Esophagus squamous epithelium (tissue), 5 donors: ENCODE measurements at regions not wholly inside any gene's neighbourhood (a gene's known extent, or its start where the extent isn't known, plus 50 kb on each side); places are given as distances from the start of the nearest gene placed in this dataset.

Source experiments
- DNase-seq: peaks from one replicate; lab custom pipeline; 2025; lab: John Stamatoyannopoulos, UW
- H3K27ac ChIP-seq, 4 donors: fragments of 200-600 bp; sonication (generic); one replicate each; pipeline ENCODE4 v1.5.1; 2016 to 2019; ENCODE audit warnings: mild to moderate bottlenecking in 1 of 4
- H3K27me3 ChIP-seq, 4 donors: fragments of 200-600 bp; sonication (generic); 1 replicate in 3 of 4; 2 replicates in 1 of 4; pipeline versions ENCODE4 v1.5.1 to v1.6.0; 2017 to 2021; ENCODE audit warnings: antibody characterized with exemption in 1 of 4
- H3K36me3 ChIP-seq, 3 donors: fragments of 200-600 bp; sonication (generic); one replicate each; pipeline ENCODE4 v1.5.1; 2016 to 2019
- H3K4me1 ChIP-seq, 3 donors: fragments of 200-600 bp; sonication (generic); one replicate each; pipeline ENCODE4 v1.5.1; 2017 to 2019
- H3K4me3 ChIP-seq, 4 donors: fragments of 200-600 bp; sonication (generic); 1 replicate in 3 of 4; 2 replicates in 1 of 4; pipeline ENCODE4 v1.5.1; 2016 to 2019; ENCODE audit warnings: mild to moderate bottlenecking in 2 of 4, moderate library complexity in 1 of 4
- H3K9me3 ChIP-seq, 3 donors: fragments of 200-600 bp; sonication (generic); one replicate each; pipeline ENCODE4 v1.5.1; 2016 to 2019
- CTCF ChIP-seq, 6 experiments: fragments of 450-650 bp in 4 of 6; fragments of 200-600 bp in 2 of 6; sonication (generic) in 2 of 6; IDR thresholded peaks; one replicate each; pipeline ENCODE4 v1.5.1; 2016 to 2019; ENCODE audit warnings: antibody characterized with exemption in 6 of 6, mild to moderate bottlenecking in 4 of 6, moderate library complexity in 4 of 6
- POLR2A ChIP-seq, 4 donors: fragments of 450-650 bp; IDR thresholded peaks; one replicate each; pipeline ENCODE4 v1.6.1; 2017; ENCODE audit warnings: antibody characterized with exemption in 4 of 4, mild to moderate bottlenecking in 4 of 4, moderate library complexity in 3 of 4
- WGBS, 2 donors: methylation state at CpG; one replicate each; pipeline ENCODE4 v1.1.5; 2018; 5-methylcytosine and 5-hydroxymethylcytosine counted together
- intact Hi-C: fragments of 100-400 bp; cut with DNase I; formaldehyde crosslinking; loops from one replicate; pipeline ENCODE4 v1.15.0; 2022
- donor health status: DM: yes; HTN: yes; CAD: no.

- Histone ChIP-seq H3K4me1 (no peaks in the 10 kb centered on the region), H3K27me3 (peaks cover 0 to 13% (median 0%) of the 10 kb centered on the region in 4 donors), H3K27ac (no peak overlapping the region), H3K4me3 (no peak overlapping the region), H3K9me3 (no peaks in the 10 kb centered on the region), H3K36me3 (no peaks in the 10 kb centered on the region)
- WGBS, 2 donors: 86 to 100% methylated on average over 1 of the region's 1 CpG
- TF ChIP-seq CTCF (IDR thresholded peaks at IDR 0.05) (no peak), POLR2A (IDR thresholded peaks at IDR 0.05) (no peak)
- intact Hi-C loops: no loop called here
- DNase-seq: no peak
Observed at GRCh38 chr20:40521962-40522361, 167.1 kb downstream of the MAFB start.

GRCh38 chr20:40519918-40520317, 169.1 kb downstream of the MAFB start:
- Histone ChIP-seq H3K36me3 (no peaks in the 10 kb centered on the region), H3K4me1 (no peaks in the 10 kb centered on the region), H3K27me3 (peaks cover 0 to 7% (median 0%) of the 10 kb centered on the region in 4 donors), H3K9me3 (no peaks in the 10 kb centered on the region), H3K4me3 (no peak overlapping the region), H3K27ac (no peak overlapping the region)
- TF ChIP-seq POLR2A (IDR thresholded peaks at IDR 0.05) (no peak), CTCF (IDR thresholded peaks at IDR 0.05) (no peak)
- 71 to 74% methylated on average over 1 to 3 of the region's 3 CpGs for WGBS, 2 donors
- no peak for DNase-seq
- intact Hi-C loops: no loop called here

GRCh38 chr20:40512994-40513393, 176.0 kb downstream of the MAFB start:
- 62 to 66% methylated on average over 4 of the region's 4 CpGs for WGBS, 2 donors
- H3K4me1 ChIP-seq: peaks cover 7 to 20% (median 15%) of the 10 kb centered on the region in 3 donors
- H3K27me3 ChIP-seq: no peaks in the 10 kb centered on the region
- no peak overlapping the region for H3K27ac ChIP-seq
- no peaks in the 10 kb centered on the region for H3K9me3 ChIP-seq
- TF ChIP-seq POLR2A (IDR thresholded peaks at IDR 0.05) (no peak), CTCF (IDR thresholded peaks at IDR 0.05) (no peak)
- intact Hi-C loops: no loop called here
- H3K4me3 ChIP-seq: no peak overlapping the region
- no peaks in the 10 kb centered on the region for H3K36me3 ChIP-seq
- no peak for DNase-seq

- no peak overlapping the region for H3K4me3 ChIP-seq
- H3K4me1 ChIP-seq: peaks cover 7 to 20% (median 15%) of the 10 kb centered on the region in 3 donors
- TF ChIP-seq POLR2A (IDR thresholded peaks at IDR 0.05): no peak
- no peak for TF ChIP-seq CTCF (IDR thresholded peaks at IDR 0.05)
- H3K27ac ChIP-seq: no peak overlapping the region
- 77 to 86% methylated on average over 4 of the region's 4 CpGs for WGBS, 2 donors
- intact Hi-C loops: no loop called here
- no peaks in the 10 kb centered on the region for H3K36me3 ChIP-seq
- DNase-seq: no peak
- H3K27me3 ChIP-seq: no peaks in the 10 kb centered on the region
- H3K9me3 ChIP-seq: no peaks in the 10 kb centered on the region
Observed at GRCh38 chr20:40512591-40512990, 176.4 kb downstream of the MAFB start.

GRCh38 chr20:40511478-40511877, 177.6 kb downstream of the MAFB start:
- H3K27me3 ChIP-seq: no peaks in the 10 kb centered on the region
- intact Hi-C loops: no loop called here
- H3K4me3 ChIP-seq: no peak overlapping the region
- WGBS, 2 donors: 12 to 14% methylated on average over 1 to 3 of the region's 3 CpGs
- peak overlapping the region in 2 of 4 donors; percentile 7 to 63 for H3K27ac ChIP-seq
- H3K9me3 ChIP-seq: no peaks in the 10 kb centered on the region
- no peak for TF ChIP-seq CTCF (IDR thresholded peaks at IDR 0.05)
- TF ChIP-seq POLR2A (IDR thresholded peaks at IDR 0.05): no peak
- no peaks in the 10 kb centered on the region for H3K36me3 ChIP-seq
- DNase-seq: no peak
- peaks cover 14 to 28% (median 16%) of the 10 kb centered on the region in 3 donors for H3K4me1 ChIP-seq
